ENCODE measurements at regions not wholly inside any gene's neighbourhood (a gene's known extent, or its start where the extent isn't known, plus 50 kb on each side); places are given as distances from the start of the nearest gene placed in this dataset.
"Not testable (repeated sequence)": the region's sequence is repeated elsewhere in the genome, so short reads cannot be mapped to it uniquely, and the experiment has no call there.

GRCh38 chr13:89518289-89519077 lies 1829.0 kb upstream of the MIR17HG start:
- DNase-seq, result no peak

GRCh38 chr13:89520468-89520867 lies 1827.0 kb upstream of the MIR17HG start:
- DNase-seq, result no peak

GRCh38 chr13:89521672-89522071 lies 1825.8 kb upstream of the MIR17HG start:
- not testable (repeated sequence) for DNase-seq

- no peak for DNase-seq
Measured at GRCh38 chr13:89541091-89542030, 1806.1 kb upstream of the MIR17HG start.

- no peak for DNase-seq
Measured at GRCh38 chr13:89550938-89551337, 1796.5 kb upstream of the MIR17HG start.

- DNase-seq, result no peak
Measured at GRCh38 chr13:89554801-89555200, 1792.7 kb upstream of the MIR17HG start.

- DNase-seq, result no peak
Measured at GRCh38 chr13:89565476-89566100, 1781.9 kb upstream of the MIR17HG start.

- DNase-seq, result no peak
Measured at GRCh38 chr13:89567025-89567424, 1780.5 kb upstream of the MIR17HG start.

GRCh38 chr13:89568276-89568675 lies 1779.2 kb upstream of the MIR17HG start:
- DNase-seq, result no peak

- no peak for DNase-seq
Measured at GRCh38 chr13:89568746-89569145, 1778.7 kb upstream of the MIR17HG start.

- no peak for DNase-seq
Measured at GRCh38 chr13:89571676-89572075, 1775.8 kb upstream of the MIR17HG start.

GRCh38 chr13:89574077-89574476 lies 1773.4 kb upstream of the MIR17HG start:
- DNase-seq, result no peak

GRCh38 chr13:89577301-89577700 lies 1770.2 kb upstream of the MIR17HG start:
- DNase-seq, result no peak

GRCh38 chr13:89584058-89584620 lies 1763.3 kb upstream of the MIR17HG start:
- DNase-seq, result no peak

- DNase-seq, result no peak
Measured at GRCh38 chr13:89602655-89603054, 1744.8 kb upstream of the MIR17HG start.

GRCh38 chr13:89603187-89603586 lies 1744.3 kb upstream of the MIR17HG start:
- no peak for DNase-seq

- DNase-seq, result no peak
Measured at GRCh38 chr13:89609318-89609717, 1738.2 kb upstream of the MIR17HG start.

- no peak for DNase-seq
Measured at GRCh38 chr13:89610331-89610730, 1737.2 kb upstream of the MIR17HG start.

GRCh38 chr13:89610881-89611280 lies 1736.6 kb upstream of the MIR17HG start:
- no peak for DNase-seq

GRCh38 chr13:89627996-89628395 lies 1719.5 kb upstream of the MIR17HG start:
- no peak for DNase-seq

GRCh38 chr13:89628567-89628966 lies 1718.9 kb upstream of the MIR17HG start:
- no peak for DNase-seq

GRCh38 chr13:89650226-89650625 lies 1697.3 kb upstream of the MIR17HG start:
- DNase-seq, result no peak

- DNase-seq, result no peak
Measured at GRCh38 chr13:89660752-89661151, 1686.7 kb upstream of the MIR17HG start.
